CD4-positive, CD25-positive, alpha-beta regulatory T cell (primary cell): ENCODE measurements at regions not wholly inside any gene's neighbourhood (a gene's known extent, or its start where the extent isn't known, plus 50 kb on each side); places are given as distances from the start of the nearest gene placed in this dataset.

Source experiments
- ATAC-seq, 2 donors: fragments of 150-1000 bp; cut with Tn5 transposase; one replicate each; pipeline ENCODE4 v1.10.0; 2021; ENCODE audit warnings: low read depth in 2 of 2, moderate number of reproducible peaks in 2 of 2, moderate library complexity in 1 of 2
- DNase-seq, 3 donors: peaks; one replicate each; pipeline versions ENCODE4 v3.0.0 to v3.0.0-alpha.2; 2012 to 2022; ENCODE audit warnings: mixed read lengths in 1 of 3
- H3K27ac ChIP-seq: one replicate; pipeline ENCODE4 v1.7.0; 2013; ENCODE audit warnings: mild to moderate bottlenecking, low read length; ENCODE audit not compliant: insufficient read depth, poor library complexity, severe bottlenecking
- H3K27me3 ChIP-seq: one replicate; pipeline ENCODE4 v1.7.0; 2013; ENCODE audit warnings: low read length; ENCODE audit not compliant: control insufficient read depth, insufficient read depth
- H3K36me3 ChIP-seq: one replicate; pipeline ENCODE4 v1.7.0; 2013; ENCODE audit warnings: mild to moderate bottlenecking, low read length, moderate library complexity; ENCODE audit not compliant: control insufficient read depth, insufficient read depth
- H3K4me1 ChIP-seq: 2 replicates; pipeline ENCODE4 v1.7.0; 2013; ENCODE audit warnings: mild to moderate bottlenecking, low read length; ENCODE audit not compliant: insufficient read depth, control insufficient read depth, poor library complexity, severe bottlenecking
- H3K4me3 ChIP-seq: one replicate; pipeline ENCODE4 v1.7.0; 2013; ENCODE audit warnings: low read depth, mild to moderate bottlenecking, low read length, moderate library complexity
- H3K9me3 ChIP-seq, 2 experiments: 1 replicate in 1 of 2; 2 replicates in 1 of 2; pipeline ENCODE4 v1.7.0; 2013; ENCODE audit warnings: low read length in 2 of 2, mild to moderate bottlenecking in 1 of 2, moderate library complexity in 1 of 2; ENCODE audit not compliant: control insufficient read depth in 2 of 2
- H3K27ac Mint-ChIP-seq, 3 donors: one replicate each; pipeline ENCODE4 v1.8.0; 2020 to 2022; ENCODE audit warnings: mild to moderate bottlenecking in 3 of 3, mixed read lengths in 3 of 3, moderate library complexity in 2 of 3
- H3K27me3 Mint-ChIP-seq: one replicate; pipeline ENCODE4 v1.8.0; 2022; ENCODE audit warnings: mild to moderate bottlenecking, mixed read lengths
- H3K36me3 Mint-ChIP-seq: one replicate; pipeline ENCODE4 v1.8.0; 2020; ENCODE audit warnings: mixed read lengths
- H3K4me1 Mint-ChIP-seq, 4 donors: one replicate each; pipeline ENCODE4 v1.8.0; 2020 to 2022; ENCODE audit warnings: mixed read lengths in 4 of 4, mild to moderate bottlenecking in 1 of 4
- H3K4me3 Mint-ChIP-seq, 4 donors: one replicate each; pipeline ENCODE4 v1.8.0; 2020 to 2022; ENCODE audit warnings: mild to moderate bottlenecking in 4 of 4, mixed read lengths in 4 of 4, moderate library complexity in 3 of 4
- H3K9me3 Mint-ChIP-seq, 7 donors: one replicate each; pipeline ENCODE4 v1.8.0; 2020 to 2022; ENCODE audit warnings: mixed read lengths in 7 of 7, mild to moderate bottlenecking in 3 of 7, moderate library complexity in 2 of 7

GRCh38 chr4:141890279-141890678 is 253.9 kb downstream of the IL15 start:
- DNase-seq (no peak), ATAC-seq (no peak)
- peaks cover 6% of the 10 kb centered on the region for H3K27me3 Mint-ChIP-seq
- H3K36me3 Mint-ChIP-seq: no peaks in the 10 kb centered on the region
- H3K27ac Mint-ChIP-seq: peak overlapping the region in 1 of 3 donors; percentile 1
- H3K27me3 ChIP-seq: no peaks in the 10 kb centered on the region
- H3K36me3 ChIP-seq: no peaks in the 10 kb centered on the region
- H3K4me3 Mint-ChIP-seq: no peak overlapping the region
- H3K4me1 Mint-ChIP-seq: no peaks in the 10 kb centered on the region
- no peak overlapping the region for H3K27ac ChIP-seq
- no peak overlapping the region for H3K4me3 ChIP-seq
- no peaks in the 10 kb centered on the region for H3K4me1 ChIP-seq
- peaks cover 0 to 7% (median 0%) of the 10 kb centered on the region in 7 donors for H3K9me3 Mint-ChIP-seq
- H3K9me3 ChIP-seq: no peaks in the 10 kb centered on the region

DNA sequence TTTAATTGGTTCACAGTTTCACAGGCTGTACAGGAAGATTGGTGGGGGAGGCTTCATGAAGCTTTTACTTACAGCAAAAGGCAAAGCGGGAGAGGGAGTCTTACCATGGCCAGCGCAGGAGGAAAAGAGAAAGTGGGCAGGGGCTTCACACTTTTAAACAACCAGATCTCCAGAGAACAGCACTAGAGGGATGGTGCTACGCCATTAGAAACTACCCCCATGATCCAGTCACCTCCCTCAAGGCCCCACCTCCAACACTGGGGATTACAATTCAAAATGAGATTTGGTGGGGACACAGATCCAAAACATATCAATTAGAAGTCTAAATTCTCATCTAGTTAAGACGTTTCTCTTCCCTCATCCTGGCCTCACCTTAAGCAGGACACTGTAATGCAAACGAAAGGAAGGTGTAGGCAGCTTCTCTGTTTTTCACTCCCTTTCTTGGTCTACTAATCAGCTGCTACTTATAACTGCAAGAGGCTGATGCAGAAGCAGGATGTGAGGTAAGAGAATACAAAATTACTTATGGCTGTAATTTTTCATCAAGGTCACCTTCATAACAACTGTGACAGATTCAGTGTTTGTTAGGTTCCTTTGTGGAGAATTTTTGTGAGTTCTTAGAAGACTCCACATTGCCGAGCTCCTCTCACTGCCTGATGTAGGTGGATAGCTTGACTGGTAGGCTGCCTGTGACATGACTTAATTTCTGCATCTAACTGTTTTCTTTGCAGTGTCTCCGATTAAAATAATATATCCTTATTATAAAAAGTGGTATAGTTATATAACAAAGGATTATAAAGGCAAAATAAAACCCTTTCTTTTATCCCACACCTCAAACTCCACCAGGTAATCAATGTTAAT is 255.1 kb downstream of the IL15 start:
- H3K4me1 ChIP-seq: no peaks in the 10 kb centered on the region
- no peak overlapping the region for H3K27ac Mint-ChIP-seq
- H3K4me3 ChIP-seq: no peak overlapping the region
- no peaks in the 10 kb centered on the region for H3K9me3 ChIP-seq
- H3K9me3 Mint-ChIP-seq: peaks cover 0 to 5% (median 0%) of the 10 kb centered on the region in 7 donors
- no peak overlapping the region for H3K27ac ChIP-seq
- H3K27me3 ChIP-seq: no peaks in the 10 kb centered on the region
- H3K4me1 Mint-ChIP-seq: no peaks in the 10 kb centered on the region
- peaks cover 6% of the 10 kb centered on the region for H3K27me3 Mint-ChIP-seq
- H3K4me3 Mint-ChIP-seq: peak overlapping the region in 1 of 4 donors; percentile 54
- no peaks in the 10 kb centered on the region for H3K36me3 ChIP-seq
- DNase-seq (no peak), ATAC-seq (no peak)
- H3K36me3 Mint-ChIP-seq: no peaks in the 10 kb centered on the region

DNA sequence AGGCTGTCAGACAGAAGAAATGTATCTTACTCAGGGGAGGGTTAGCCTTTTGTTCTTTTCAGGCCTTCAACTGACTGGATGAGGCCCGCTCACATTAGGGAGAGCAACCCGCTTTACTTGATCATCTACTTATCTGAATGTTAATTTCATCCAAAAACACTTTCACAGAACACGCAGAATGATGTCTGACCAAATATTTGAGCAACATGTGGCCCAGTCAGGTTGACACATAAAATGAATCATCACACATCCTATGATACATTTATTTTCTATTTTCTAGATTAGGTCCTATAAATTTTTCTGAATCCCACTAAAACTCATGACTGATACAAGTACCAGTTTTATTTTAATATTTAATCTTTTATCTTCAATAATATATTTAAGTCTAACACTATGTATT is 260.3 kb downstream of the IL15 start:
- Mint-ChIP-seq H3K4me3 (no peak overlapping the region), H3K27me3 (no peaks in the 10 kb centered on the region), H3K36me3 (no peaks in the 10 kb centered on the region), H3K4me1 (no peaks in the 10 kb centered on the region), H3K27ac (no peak overlapping the region), H3K9me3 (peaks cover 0 to 2% (median 0%) of the 10 kb centered on the region in 7 donors)
- Histone ChIP-seq H3K36me3 (no peaks in the 10 kb centered on the region), H3K27me3 (no peaks in the 10 kb centered on the region), H3K4me1 (no peaks in the 10 kb centered on the region), H3K9me3 (no peaks in the 10 kb centered on the region), H3K4me3 (no peak overlapping the region), H3K27ac (no peak overlapping the region)
- no peak for ATAC-seq
- no peak for DNase-seq

- peaks cover 0 to 2% (median 0%) of the 10 kb centered on the region in 7 donors for H3K9me3 Mint-ChIP-seq
- H3K4me3 Mint-ChIP-seq: no peak overlapping the region
- H3K4me3 ChIP-seq: no peak overlapping the region
- no peak overlapping the region for H3K27ac ChIP-seq
- H3K27me3 ChIP-seq: no peaks in the 10 kb centered on the region
- DNase-seq (no peak), ATAC-seq (no peak)
- H3K27me3 Mint-ChIP-seq: no peaks in the 10 kb centered on the region
- peak overlapping the region in 1 of 3 donors; percentile 28 for H3K27ac Mint-ChIP-seq
- no peaks in the 10 kb centered on the region for H3K4me1 ChIP-seq
- H3K4me1 Mint-ChIP-seq: no peaks in the 10 kb centered on the region
- H3K9me3 ChIP-seq: no peaks in the 10 kb centered on the region
- no peaks in the 10 kb centered on the region for H3K36me3 ChIP-seq
- no peaks in the 10 kb centered on the region for H3K36me3 Mint-ChIP-seq
These were observed 262.0 kb downstream of the IL15 start for GRCh38 chr4:141898346-141898745.

DNA sequence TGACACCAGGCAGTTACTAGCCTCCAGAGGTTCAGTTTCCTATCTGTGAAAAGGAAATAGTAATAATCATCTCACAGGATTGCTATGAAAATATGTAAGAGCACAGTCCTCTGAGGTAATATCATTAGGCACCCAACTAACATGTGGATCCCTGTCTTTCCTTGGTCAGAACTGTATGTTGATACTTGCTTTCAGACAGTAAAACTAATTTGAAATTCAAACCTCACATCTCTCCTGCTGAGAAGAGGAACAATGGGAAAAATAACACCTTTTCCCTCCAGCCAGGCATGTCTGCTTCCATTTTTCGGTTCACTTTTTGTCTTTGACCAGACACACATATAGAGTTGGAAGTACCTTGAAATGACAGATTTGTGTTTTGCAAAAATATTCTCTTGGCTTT is 262.7 kb downstream of the IL15 start:
- Mint-ChIP-seq H3K4me1 (no peaks in the 10 kb centered on the region), H3K36me3 (no peaks in the 10 kb centered on the region), H3K4me3 (no peak overlapping the region), H3K27me3 (no peaks in the 10 kb centered on the region), H3K27ac (no peak overlapping the region), H3K9me3 (peaks cover 0 to 2% (median 0%) of the 10 kb centered on the region in 7 donors)
- no peak overlapping the region for H3K27ac ChIP-seq
- DNase-seq: no peak
- H3K4me1 ChIP-seq: no peaks in the 10 kb centered on the region
- no peaks in the 10 kb centered on the region for H3K9me3 ChIP-seq
- no peak for ATAC-seq
- no peaks in the 10 kb centered on the region for H3K27me3 ChIP-seq
- H3K4me3 ChIP-seq: no peak overlapping the region
- H3K36me3 ChIP-seq: no peaks in the 10 kb centered on the region

DNA sequence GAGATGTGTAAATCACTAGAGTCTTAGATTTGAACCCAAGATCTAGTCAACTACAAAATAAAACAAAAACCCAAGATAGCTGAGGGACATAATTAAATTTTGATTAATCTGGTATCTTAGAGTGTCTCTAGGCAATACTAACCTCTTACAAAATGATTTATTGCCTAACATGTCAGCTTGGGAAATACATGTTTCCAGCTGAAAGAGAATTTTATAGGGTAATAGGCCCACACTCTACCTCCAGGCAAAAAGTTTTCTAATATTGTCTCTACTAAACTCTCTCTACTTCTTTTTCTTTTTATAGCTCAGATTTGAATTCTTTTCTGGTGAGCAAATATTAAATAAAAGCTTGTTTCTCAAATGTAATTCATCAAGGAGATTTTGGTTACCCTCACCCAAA is 263.2 kb downstream of the IL15 start:
- Mint-ChIP-seq H3K27me3 (no peaks in the 10 kb centered on the region), H3K9me3 (peaks cover 0 to 2% (median 0%) of the 10 kb centered on the region in 7 donors), H3K4me3 (no peak overlapping the region), H3K4me1 (no peaks in the 10 kb centered on the region), H3K27ac (no peak overlapping the region), H3K36me3 (no peaks in the 10 kb centered on the region)
- DNase-seq (no peak), ATAC-seq (no peak)
- H3K36me3 ChIP-seq: no peaks in the 10 kb centered on the region
- no peak overlapping the region for H3K4me3 ChIP-seq
- no peaks in the 10 kb centered on the region for H3K9me3 ChIP-seq
- H3K27me3 ChIP-seq: no peaks in the 10 kb centered on the region
- no peak overlapping the region for H3K27ac ChIP-seq
- no peaks in the 10 kb centered on the region for H3K4me1 ChIP-seq

DNA sequence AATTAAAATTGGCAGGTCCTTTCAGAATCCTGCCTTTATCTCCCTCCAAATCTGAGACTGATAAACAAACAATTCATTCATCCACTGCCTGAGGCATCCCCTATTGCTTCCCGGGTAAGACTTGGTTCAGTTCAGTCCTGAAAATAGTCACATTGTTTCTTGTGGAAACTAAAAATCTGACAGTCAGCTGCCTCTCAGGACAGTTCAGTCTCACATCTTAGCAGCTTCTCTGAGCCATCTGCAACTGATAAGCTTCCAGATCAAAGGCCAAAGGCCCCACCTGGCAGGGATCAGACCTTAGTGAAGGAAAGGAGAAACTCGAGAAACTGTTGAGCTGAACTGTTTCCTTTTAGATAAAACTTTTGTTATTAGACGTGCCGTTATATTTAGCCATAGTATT is 264.5 kb downstream of the IL15 start:
- Mint-ChIP-seq H3K4me3 (no peak overlapping the region), H3K36me3 (no peaks in the 10 kb centered on the region), H3K27me3 (no peaks in the 10 kb centered on the region), H3K27ac (no peak overlapping the region), H3K4me1 (no peaks in the 10 kb centered on the region), H3K9me3 (peaks cover 0 to 2% (median 0%) of the 10 kb centered on the region in 7 donors)
- Histone ChIP-seq H3K4me1 (no peaks in the 10 kb centered on the region), H3K4me3 (no peak overlapping the region), H3K9me3 (no peaks in the 10 kb centered on the region), H3K36me3 (no peaks in the 10 kb centered on the region), H3K27me3 (no peaks in the 10 kb centered on the region), H3K27ac (no peak overlapping the region)
- ATAC-seq: no peak
- DNase-seq: no peak

DNA sequence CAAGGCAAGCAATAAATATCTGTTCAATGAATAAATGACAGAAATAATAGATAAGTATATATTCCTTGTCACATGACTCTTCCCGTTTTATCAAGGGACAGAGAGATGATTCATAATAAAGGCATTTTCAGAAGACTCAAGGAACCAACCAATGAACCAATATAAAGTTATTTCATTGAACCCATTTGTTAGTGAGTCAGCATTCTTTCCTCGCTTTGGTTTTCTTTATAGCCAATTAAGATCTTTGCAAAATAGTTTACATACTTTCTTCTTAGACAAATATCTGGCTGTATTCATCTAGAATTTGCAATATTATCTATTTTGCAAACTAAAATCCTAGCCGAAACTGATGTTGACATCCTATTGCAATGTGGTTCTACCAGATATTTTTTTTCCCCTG is 269.4 kb downstream of the IL15 start:
- Mint-ChIP-seq H3K4me1 (no peaks in the 10 kb centered on the region), H3K9me3 (no peaks in the 10 kb centered on the region), H3K27me3 (peaks cover 4% of the 10 kb centered on the region), H3K27ac (no peak overlapping the region), H3K36me3 (no peaks in the 10 kb centered on the region), H3K4me3 (no peak overlapping the region)
- no peaks in the 10 kb centered on the region for H3K9me3 ChIP-seq
- DNase-seq (no peak), ATAC-seq (no peak)
- H3K4me1 ChIP-seq: no peaks in the 10 kb centered on the region
- no peak overlapping the region for H3K4me3 ChIP-seq
- no peaks in the 10 kb centered on the region for H3K27me3 ChIP-seq
- H3K27ac ChIP-seq: no peak overlapping the region
- no peaks in the 10 kb centered on the region for H3K36me3 ChIP-seq
